T-cell (primary cell): ENCODE measurements at regions not wholly inside any gene's neighbourhood (a gene's known extent, or its start where the extent isn't known, plus 50 kb on each side); places are given as distances from the start of the nearest gene placed in this dataset.

Experiments used
- ATAC-seq, 4 experiments: fragments of 200-7000 bp in 3 of 4; fragments of 150-1000 bp in 1 of 4; cut with Tn5 transposase; replicated peaks in 1 of 4; 1 replicate in 3 of 4; 2 replicates in 1 of 4; pipeline ENCODE4 v1.10.0; 2021; ENCODE audit warnings: moderate library complexity in 3 of 4, mild to moderate bottlenecking in 2 of 4, moderate number of reproducible peaks in 1 of 4
- CTCF ChIA-PET, 2 donors: fragments of 300-600 bp; sonication (Branson Sonifier 250); formaldehyde crosslinking; loops; one replicate each; lab custom pipeline; 2022; ENCODE audit warnings: antibody characterized with exemption in 2 of 2; lab: Charles Lee
- POLR2A ChIA-PET, 2 donors: fragments of 300-600 bp; sonication (Branson Sonifier 250); formaldehyde crosslinking; loops; one replicate each; lab custom pipeline; 2022; ENCODE audit warnings: antibody characterized with exemption in 2 of 2; lab: Charles Lee
- DNase-seq, 35 experiments: peaks; one replicate each; pipeline versions ENCODE4 v3.0.0 to v3.0.0-alpha.2; 2013 to 2023
- H3K27ac ChIP-seq: one replicate; pipeline ENCODE4 v1.5.1; 2013; ENCODE audit warnings: low read length
- H3K27me3 ChIP-seq, 2 experiments: replicated peaks in 1 of 2; 1 replicate in 1 of 2; 2 replicates in 1 of 2; pipeline versions ENCODE4 v1.6.1 to v1.7.0; 2013; ENCODE audit warnings: low read length in 1 of 2, mixed read lengths in 1 of 2; ENCODE audit not compliant: control insufficient read depth in 2 of 2, insufficient read depth in 2 of 2; ENCODE audit errors: extremely low read depth in 1 of 2
- H3K36me3 ChIP-seq, 2 donors: 1 replicate in 1 of 2; 2 replicates in 1 of 2; pipeline versions ENCODE4 v1.6.1 to v1.7.0; 2013; ENCODE audit warnings: low read length in 1 of 2; ENCODE audit not compliant: control insufficient read depth in 2 of 2, insufficient read depth in 1 of 2; ENCODE audit errors: extremely low read depth in 1 of 2
- H3K4me1 ChIP-seq, 2 experiments: 1 replicate in 1 of 2; 2 replicates in 1 of 2; pipeline versions ENCODE4 v1.6.1 to v1.7.0; 2013; ENCODE audit warnings: low read length in 2 of 2, mixed read lengths in 1 of 2; ENCODE audit not compliant: insufficient read depth in 2 of 2, control insufficient read depth in 1 of 2; ENCODE audit errors: extremely low read depth in 1 of 2
- H3K4me3 ChIP-seq, 2 donors: 1 replicate in 1 of 2; 2 replicates in 1 of 2; pipeline versions ENCODE4 v1.5.1 to v1.7.0; 2013; ENCODE audit warnings: mild to moderate bottlenecking in 2 of 2, low read length in 1 of 2, moderate library complexity in 1 of 2; ENCODE audit not compliant: control insufficient read depth in 1 of 2; ENCODE audit errors: extremely low read depth in 1 of 2
- H3K9me3 ChIP-seq: 2 replicates; pipeline ENCODE4 v1.7.0; 2013
- H3K27ac Mint-ChIP-seq, 2 donors: one replicate each; pipeline ENCODE4 v1.8.0; 2020 to 2021; ENCODE audit warnings: mild to moderate bottlenecking in 2 of 2, mixed read lengths in 2 of 2
- H3K27me3 Mint-ChIP-seq, 2 donors: one replicate each; pipeline ENCODE4 v1.8.0; 2021 to 2022; ENCODE audit warnings: mixed read lengths in 2 of 2
- H3K36me3 Mint-ChIP-seq: one replicate; pipeline ENCODE4 v1.8.0; 2021; ENCODE audit warnings: mixed read lengths
- H3K4me1 Mint-ChIP-seq, 3 donors: one replicate each; pipeline ENCODE4 v1.8.0; 2020 to 2022; ENCODE audit warnings: mixed read lengths in 3 of 3, mild to moderate bottlenecking in 1 of 3
- H3K4me3 Mint-ChIP-seq, 3 donors: one replicate each; pipeline ENCODE4 v1.8.0; 2020 to 2022; ENCODE audit warnings: mild to moderate bottlenecking in 3 of 3, mixed read lengths in 3 of 3, moderate library complexity in 3 of 3
- H3K9me3 Mint-ChIP-seq, 3 donors: one replicate each; pipeline ENCODE4 v1.8.0; 2020 to 2022; ENCODE audit warnings: mixed read lengths in 3 of 3
- WGBS: methylation state at CpG from one replicate; pipeline ENCODE4 v1.1.5; 2013; ENCODE audit warnings: missing lambda C conversion rate; ENCODE audit not compliant: insufficient coverage; 5-methylcytosine and 5-hydroxymethylcytosine counted together

DNA sequence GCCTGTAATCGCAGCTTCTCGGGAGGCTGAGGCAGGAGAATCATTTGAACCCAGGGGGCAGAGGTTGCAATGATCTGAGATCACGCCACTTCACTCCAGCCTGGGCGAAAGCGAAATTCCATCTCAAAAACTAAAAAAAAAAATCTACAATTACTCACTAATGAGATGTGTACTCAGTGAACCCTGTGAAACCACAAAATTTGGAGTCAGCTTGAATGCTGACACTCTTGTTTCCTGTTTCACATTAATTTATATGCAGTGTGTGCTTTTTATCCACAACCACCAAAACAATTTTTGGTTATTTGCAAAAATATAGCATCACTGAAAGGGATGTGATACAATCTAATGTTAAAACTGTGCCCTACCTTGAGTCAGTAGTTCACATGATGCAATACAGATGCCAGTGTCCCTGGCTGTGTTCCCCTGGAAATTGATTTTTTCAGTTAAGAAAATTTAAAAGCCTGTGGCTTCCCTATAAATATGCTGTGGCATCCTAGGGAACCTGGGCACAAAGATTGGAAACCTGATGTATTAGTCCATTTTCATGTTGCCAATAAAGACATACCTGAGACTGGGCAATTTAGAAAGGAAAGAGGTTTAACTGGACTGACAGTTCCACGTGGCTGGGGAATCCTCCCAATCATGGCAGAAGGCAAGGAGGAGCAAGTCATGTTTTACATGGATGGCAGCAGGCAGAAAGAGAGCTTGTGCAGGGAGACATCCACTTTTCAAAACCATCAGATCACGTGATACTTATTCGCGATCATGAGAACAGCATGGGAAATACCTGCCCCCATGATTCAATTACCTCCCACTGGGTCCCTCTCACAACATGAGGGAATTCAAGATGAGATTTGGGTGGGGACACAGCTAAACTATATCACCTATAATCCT is 337.5 kb upstream of the NT5C1B start:
- Histone ChIP-seq H3K27me3 (no peaks in the 10 kb centered on the region), H3K27ac (no peak overlapping the region), H3K4me1 (no peaks in the 10 kb centered on the region), H3K4me3 (no peak overlapping the region), H3K36me3 (no peaks in the 10 kb centered on the region), H3K9me3 (no peaks in the 10 kb centered on the region)
- POLR2A ChIA-PET = no interaction called here
- CTCF ChIA-PET = no interaction called here
- Mint-ChIP-seq H3K4me1 (no peaks in the 10 kb centered on the region), H3K27ac (no peak overlapping the region), H3K4me3 (no peak overlapping the region), H3K27me3 (no peaks in the 10 kb centered on the region), H3K36me3 (peaks cover 43% of the 10 kb centered on the region), H3K9me3 (peaks cover 0 to 4% (median 2%) of the 10 kb centered on the region in 3 donors)
- ATAC-seq (no peak), DNase-seq (no peak)
- 87% methylated on average over 3 of the region's 9 CpGs for WGBS

GRCh38 chr2:18925296-18925695 is 335.9 kb upstream of the NT5C1B start:
- Histone ChIP-seq H3K36me3 (no peaks in the 10 kb centered on the region), H3K27me3 (no peaks in the 10 kb centered on the region), H3K4me3 (no peak overlapping the region), H3K27ac (no peak overlapping the region), H3K9me3 (no peaks in the 10 kb centered on the region), H3K4me1 (no peaks in the 10 kb centered on the region)
- no peaks in the 10 kb centered on the region for H3K4me1 Mint-ChIP-seq
- peaks cover 48% of the 10 kb centered on the region for H3K36me3 Mint-ChIP-seq
- no CpG with 5 or more reads among the region's 2 CpGs for WGBS
- peaks cover 0 to 10% (median 6%) of the 10 kb centered on the region in 3 donors for H3K9me3 Mint-ChIP-seq
- POLR2A ChIA-PET = no interaction called here
- no peak for ATAC-seq
- CTCF ChIA-PET = no interaction called here
- DNase-seq = no peak
- H3K4me3 Mint-ChIP-seq = no peak overlapping the region
- H3K27me3 Mint-ChIP-seq = no peaks in the 10 kb centered on the region
- H3K27ac Mint-ChIP-seq = no peak overlapping the region

GRCh38 chr2:18924886-18925285 is 335.5 kb upstream of the NT5C1B start:
- H3K9me3 ChIP-seq = no peaks in the 10 kb centered on the region
- no peak overlapping the region for H3K27ac ChIP-seq

GRCh38 chr2:18924386-18924785 is 335.0 kb upstream of the NT5C1B start:
- no peaks in the 10 kb centered on the region for H3K9me3 ChIP-seq
- H3K27ac Mint-ChIP-seq = no peak overlapping the region
- H3K4me1 ChIP-seq = no peaks in the 10 kb centered on the region
- H3K4me3 ChIP-seq = no peak overlapping the region
- H3K9me3 Mint-ChIP-seq = peaks cover 0 to 10% (median 6%) of the 10 kb centered on the region in 3 donors
- H3K4me3 Mint-ChIP-seq = no peak overlapping the region
- DNase-seq (no peak), ATAC-seq (no peak)
- H3K27ac ChIP-seq = no peak overlapping the region
- no peaks in the 10 kb centered on the region for H3K4me1 Mint-ChIP-seq
- WGBS = 29% methylated on average over 1 of the region's 4 CpGs
- H3K36me3 ChIP-seq = no peaks in the 10 kb centered on the region
- ChIA-PET CTCF (no interaction called here), POLR2A (no interaction called here)
- H3K27me3 ChIP-seq = no peaks in the 10 kb centered on the region
- H3K36me3 Mint-ChIP-seq = peaks cover 47% of the 10 kb centered on the region
- H3K27me3 Mint-ChIP-seq = no peaks in the 10 kb centered on the region

More at GRCh38 chr2:18924886-18925285, 335.5 kb upstream of the NT5C1B start:
- Mint-ChIP-seq H3K27ac (no peak overlapping the region), H3K27me3 (no peaks in the 10 kb centered on the region), H3K9me3 (peaks cover 0 to 10% (median 6%) of the 10 kb centered on the region in 3 donors), H3K4me1 (no peaks in the 10 kb centered on the region), H3K36me3 (peaks cover 47% of the 10 kb centered on the region), H3K4me3 (no peak overlapping the region)
- no peaks in the 10 kb centered on the region for H3K36me3 ChIP-seq
- no peak overlapping the region for H3K4me3 ChIP-seq
- no peak for ATAC-seq
- CTCF ChIA-PET = no interaction called here
- no peak for DNase-seq
- no peaks in the 10 kb centered on the region for H3K27me3 ChIP-seq
- POLR2A ChIA-PET = no interaction called here
- WGBS = no CpG with 5 or more reads among the region's 1 CpG
- no peaks in the 10 kb centered on the region for H3K4me1 ChIP-seq

GRCh38 chr2:18922276-18922675 is 332.9 kb upstream of the NT5C1B start:
- POLR2A ChIA-PET = no interaction called here
- ATAC-seq = no peak
- WGBS = no CpG with 5 or more reads among the region's 1 CpG

GRCh38 chr2:18918280-18918679 is 328.9 kb upstream of the NT5C1B start:
- Mint-ChIP-seq H3K27me3 (no peaks in the 10 kb centered on the region), H3K4me3 (no peak overlapping the region)

More at GRCh38 chr2:18922276-18922675, 332.9 kb upstream of the NT5C1B start:
- Histone ChIP-seq H3K4me1 (no peaks in the 10 kb centered on the region), H3K27ac (no peak overlapping the region), H3K9me3 (no peaks in the 10 kb centered on the region), H3K36me3 (no peaks in the 10 kb centered on the region), H3K4me3 (no peak overlapping the region), H3K27me3 (no peaks in the 10 kb centered on the region)
- H3K36me3 Mint-ChIP-seq = peaks cover 49% of the 10 kb centered on the region
- CTCF ChIA-PET = no interaction called here
- peaks cover 0 to 10% (median 6%) of the 10 kb centered on the region in 3 donors for H3K9me3 Mint-ChIP-seq
- no peaks in the 10 kb centered on the region for H3K27me3 Mint-ChIP-seq
- no peak for DNase-seq
- H3K27ac Mint-ChIP-seq = no peak overlapping the region
- no peaks in the 10 kb centered on the region for H3K4me1 Mint-ChIP-seq
- no peak overlapping the region for H3K4me3 Mint-ChIP-seq

More at GRCh38 chr2:18918280-18918679, 328.9 kb upstream of the NT5C1B start:
- CTCF ChIA-PET = no interaction called here
- no peaks in the 10 kb centered on the region for H3K4me1 ChIP-seq
- no peaks in the 10 kb centered on the region for H3K9me3 ChIP-seq
- peaks cover 27% of the 10 kb centered on the region for H3K36me3 Mint-ChIP-seq
- ATAC-seq (no peak), DNase-seq (no peak)
- H3K27me3 ChIP-seq = no peaks in the 10 kb centered on the region
- WGBS = no CpG with 5 or more reads among the region's 1 CpG
- no peak overlapping the region for H3K27ac Mint-ChIP-seq
- no peak overlapping the region for H3K4me3 ChIP-seq
- H3K27ac ChIP-seq = no peak overlapping the region
- POLR2A ChIA-PET = interaction anchor here in 1 of 2 donors (0.6 kb wide), 1 partner anchor 398 kb away, joined by 3 read pairs; no protein-coding TSS in a partner anchor
- no peaks in the 10 kb centered on the region for H3K4me1 Mint-ChIP-seq
- no peaks in the 10 kb centered on the region for H3K36me3 ChIP-seq
- peaks cover 0 to 7% (median 4%) of the 10 kb centered on the region in 3 donors for H3K9me3 Mint-ChIP-seq
